ENCODE measurements at regions not wholly inside any gene's neighbourhood (a gene's known extent, or its start where the extent isn't known, plus 50 kb on each side); places are given as distances from the start of the nearest gene placed in this dataset.
"Not testable (repeated sequence)": the region's sequence is repeated elsewhere in the genome, so short reads cannot be mapped to it uniquely, and the experiment has no call there.

DNA sequence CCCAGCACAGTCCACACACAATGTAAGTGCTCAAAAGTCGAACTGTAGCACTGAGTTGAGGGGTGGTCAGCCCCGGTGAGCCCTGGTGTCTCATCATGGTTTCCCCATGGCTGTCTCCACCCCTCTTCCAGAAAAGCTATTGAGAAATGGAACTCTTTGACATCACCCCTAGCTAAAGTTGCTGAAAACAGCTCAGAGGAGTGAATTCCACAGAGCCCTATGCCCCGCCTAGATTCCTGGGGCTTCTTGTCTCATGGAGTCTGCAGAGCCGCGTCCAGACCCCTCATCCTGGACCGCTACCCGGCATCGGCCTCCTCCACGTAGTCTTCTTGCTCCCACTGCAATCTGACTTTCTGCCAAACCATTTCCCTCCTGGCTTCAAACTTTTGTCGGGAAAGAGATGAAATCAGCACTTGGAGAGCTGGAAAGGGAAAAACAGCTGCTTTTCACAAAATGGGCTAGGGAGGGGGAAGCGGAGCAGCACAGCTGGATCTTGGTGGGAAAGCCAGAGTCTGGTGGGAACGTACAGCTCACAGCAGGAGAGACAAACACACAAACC lies 132.2 kb downstream of the SNX5 start:
- DNase-seq (ENCODE audit: low spot score): no peak

DNA sequence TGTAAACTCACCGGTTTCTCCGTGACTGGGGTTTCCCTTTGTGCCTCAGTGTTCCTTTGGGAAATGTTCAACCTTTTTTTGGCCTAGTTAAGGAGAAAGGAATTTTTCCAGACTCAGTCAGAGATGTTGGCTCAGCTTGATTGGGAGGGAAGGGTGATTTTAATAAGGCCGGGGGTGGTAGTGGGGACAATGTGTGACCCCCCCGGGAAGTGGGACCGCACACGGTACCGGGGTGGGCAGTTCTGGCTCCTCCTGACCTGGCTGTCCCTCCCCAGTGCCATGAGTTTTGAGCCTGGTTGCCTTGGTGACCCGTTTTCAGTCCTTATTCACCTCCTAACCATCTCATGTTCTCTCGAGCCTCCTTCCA lies 132.7 kb downstream of the SNX5 start:
- DNase-seq (ENCODE audit: low spot score): no peak

DNA sequence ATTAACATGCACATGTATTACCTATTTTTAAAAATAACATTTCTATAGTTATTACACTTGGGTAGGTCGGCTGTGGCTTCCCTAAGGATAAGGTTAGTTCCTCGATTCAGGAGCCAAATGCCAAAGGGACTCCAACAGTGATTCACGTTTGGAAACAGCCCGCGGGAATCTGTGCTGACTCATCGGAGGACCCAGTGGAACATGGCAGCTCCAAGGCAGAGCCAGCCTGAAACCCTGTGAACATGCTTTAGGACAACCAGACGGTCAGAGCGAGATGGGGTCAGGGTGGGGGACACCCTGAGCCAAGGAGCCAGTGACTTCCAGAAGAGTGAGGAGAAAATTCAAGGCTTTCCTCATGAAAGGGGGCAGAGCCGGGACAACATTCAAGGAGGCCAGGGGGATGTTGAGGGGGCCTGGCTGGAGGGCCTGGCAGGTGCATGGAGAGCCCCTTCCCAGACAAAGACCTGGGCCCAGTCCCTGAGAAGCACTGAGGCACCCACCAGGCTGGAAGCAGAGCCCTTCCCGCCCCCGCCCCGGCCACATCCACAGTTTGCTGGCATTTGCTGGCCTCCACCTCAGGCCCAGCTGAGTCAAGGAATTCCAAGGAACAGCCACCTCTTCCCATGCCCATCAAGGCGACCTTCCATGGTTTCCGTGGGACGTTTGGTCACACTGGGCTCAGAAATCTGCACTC lies 133.2 kb downstream of the SNX5 start:
- no peak for DNase-seq (ENCODE audit: low spot score)

DNA sequence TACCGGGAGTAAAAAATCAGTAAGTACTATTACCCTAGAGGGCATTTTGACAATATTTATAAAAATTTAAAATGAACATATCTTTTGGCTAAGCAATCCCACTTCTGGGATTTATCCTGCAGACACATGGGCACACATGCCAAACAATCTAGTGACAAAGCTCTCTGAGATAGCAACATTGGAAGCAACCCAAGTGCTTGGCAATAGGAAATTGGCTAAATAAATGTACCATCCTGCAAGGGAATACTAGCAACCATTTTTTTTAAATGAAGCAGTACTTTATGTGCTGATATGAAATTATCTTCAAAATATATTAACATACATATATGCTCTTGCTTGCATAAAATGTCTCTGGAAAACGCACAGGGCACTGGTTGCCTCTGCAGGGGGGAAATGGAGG lies 133.8 kb downstream of the SNX5 start:
- DNase-seq (ENCODE audit: low spot score): no peak

DNA sequence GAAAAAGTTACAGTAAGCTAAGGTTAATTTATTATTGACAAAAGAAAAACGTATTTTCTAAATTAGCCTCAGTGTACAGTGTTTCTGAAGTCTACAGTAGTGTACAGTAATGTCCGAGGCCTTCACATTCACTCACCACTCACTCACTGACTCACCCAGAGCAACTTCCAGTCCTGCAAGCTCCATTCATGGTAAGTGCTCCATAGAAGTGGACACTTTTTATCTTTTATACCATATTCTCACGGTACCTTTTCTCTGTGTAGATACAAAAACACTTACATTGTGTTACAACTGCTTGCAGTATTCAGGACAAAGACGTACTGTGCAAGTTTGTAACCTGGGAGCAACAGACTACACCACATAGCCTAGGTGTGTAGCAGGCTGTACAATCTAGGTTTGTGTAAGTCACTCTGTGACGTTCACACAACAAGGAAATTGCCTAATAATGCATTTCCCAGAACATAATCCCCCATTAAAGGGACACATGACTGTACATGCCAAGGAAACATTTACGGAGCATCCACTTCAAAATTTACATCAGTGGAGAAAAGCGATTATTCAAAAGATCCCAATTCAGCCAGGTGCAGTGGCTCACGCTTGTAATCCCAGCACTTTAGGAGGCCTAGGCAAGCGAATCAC lies 133.4 kb downstream of the BANF2 start:
- DNase-seq (ENCODE audit: low spot score): no peak

DNA sequence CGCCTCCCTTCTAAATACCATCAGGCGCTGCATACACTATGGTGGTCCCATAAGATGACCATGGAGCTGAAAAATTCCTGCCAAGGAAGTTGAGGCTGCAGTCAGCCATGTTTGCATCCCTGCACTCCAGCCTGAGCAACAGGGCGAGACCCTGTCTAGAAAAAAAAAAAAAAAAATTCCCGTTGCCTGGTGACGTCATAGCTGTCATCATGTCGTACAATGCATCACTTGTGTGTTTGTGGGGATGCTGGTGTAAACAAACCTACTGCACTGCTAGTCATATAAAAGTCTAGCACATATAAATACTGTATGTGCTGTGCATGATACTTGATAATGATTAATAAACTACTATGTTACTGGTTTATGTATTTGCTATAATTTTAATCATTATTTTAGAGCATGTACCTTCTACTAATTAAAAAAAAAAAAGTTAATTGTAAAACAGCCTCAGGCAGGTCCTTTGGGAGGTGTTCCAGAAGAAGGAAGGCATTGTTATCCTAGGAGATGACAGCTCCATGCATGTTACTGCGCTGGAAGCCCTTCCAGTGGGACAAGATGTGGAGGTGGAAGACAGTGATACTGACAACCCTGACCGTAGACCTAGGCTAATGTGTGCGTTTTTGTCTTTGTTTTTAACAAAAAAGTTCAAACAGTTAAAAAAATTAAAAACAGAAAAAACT lies 132.6 kb downstream of the BANF2 start:
- DNase-seq (ENCODE audit: low spot score): no peak

DNA sequence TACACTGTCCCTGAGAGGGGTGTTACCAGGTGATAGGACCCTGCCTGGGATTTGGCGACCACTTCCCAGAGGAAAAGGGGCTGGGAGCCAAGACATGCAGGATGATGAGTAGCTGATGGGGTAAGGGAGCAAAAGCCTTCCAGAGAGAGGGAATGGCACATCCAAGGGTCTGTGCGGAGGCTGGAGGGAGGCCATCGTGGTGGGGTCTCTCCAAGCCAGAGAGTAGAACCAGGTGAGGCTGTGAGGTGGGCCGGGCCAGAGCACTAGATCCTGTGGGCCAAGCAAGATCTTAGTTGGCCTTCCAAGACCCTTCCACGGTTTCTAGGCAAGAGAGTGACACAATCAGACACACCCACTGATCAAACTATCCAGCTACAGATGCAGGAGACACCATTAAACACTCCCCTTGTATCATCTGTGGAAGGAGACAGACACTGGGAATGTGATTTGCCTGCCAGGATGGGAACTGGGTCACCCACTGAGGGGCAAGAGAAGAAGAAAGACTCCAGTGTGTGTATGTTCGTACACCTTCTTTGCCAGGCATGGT lies 128.9 kb downstream of the BANF2 start:
- no peak for DNase-seq (ENCODE audit: low spot score)

DNA sequence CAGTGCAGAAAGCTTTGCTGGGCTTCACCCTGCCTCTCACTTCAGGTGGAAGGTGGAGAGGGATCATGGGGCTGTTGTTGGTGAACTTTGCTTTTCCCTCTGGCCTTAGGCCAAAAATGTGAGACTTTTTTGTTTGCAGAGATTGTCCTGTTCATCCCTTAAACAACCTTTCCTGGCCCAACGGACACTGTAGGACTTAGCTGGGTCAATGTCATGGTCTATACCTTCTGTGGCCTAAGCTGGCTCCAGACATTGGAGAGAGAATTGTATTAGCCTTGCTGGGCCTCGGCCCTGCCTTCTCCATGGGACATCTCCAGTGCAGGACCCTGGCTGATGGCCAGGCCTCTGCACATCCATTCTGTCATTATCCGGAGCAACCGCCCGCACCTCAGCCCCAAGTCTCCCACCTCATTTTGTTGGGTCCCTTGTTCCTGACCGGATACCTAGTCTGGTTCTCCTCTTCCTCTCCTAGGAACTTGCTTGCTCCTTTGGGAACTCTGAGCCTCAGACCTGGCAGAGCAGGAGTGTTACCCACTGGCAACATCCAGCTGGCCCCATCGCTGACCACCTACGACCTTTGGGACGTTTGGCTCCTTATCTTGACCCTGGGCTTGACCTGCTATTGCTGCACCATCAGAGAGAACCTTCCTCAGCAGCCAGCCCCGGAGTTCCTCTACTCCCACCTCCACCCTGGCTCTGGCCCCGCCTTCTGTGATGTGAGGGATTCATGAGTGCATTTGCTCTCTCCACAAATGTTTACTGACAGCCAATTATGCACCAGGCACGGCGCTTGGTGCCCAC lies 128.2 kb downstream of the BANF2 start:
- DNase-seq (ENCODE audit: low spot score): no peak

DNA sequence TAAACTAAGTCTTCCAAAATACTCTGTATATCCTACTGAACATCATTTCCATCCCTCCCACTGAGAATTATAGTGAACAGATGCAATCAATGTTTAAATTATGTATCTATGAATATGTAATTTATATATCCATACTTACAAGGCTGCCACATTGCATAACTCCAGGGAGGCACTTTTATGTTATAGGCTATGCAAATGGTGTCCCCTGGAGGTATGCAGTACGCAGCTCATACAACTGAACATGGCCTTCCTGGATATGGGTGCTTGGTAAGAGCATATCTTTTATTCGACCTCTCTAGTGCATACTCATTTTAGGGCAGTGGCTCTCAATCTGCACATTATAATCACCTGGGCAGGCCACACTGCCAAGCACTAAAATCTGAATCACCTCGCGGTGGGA lies 127.3 kb downstream of the BANF2 start:
- DNase-seq (ENCODE audit: low spot score): no peak

DNA sequence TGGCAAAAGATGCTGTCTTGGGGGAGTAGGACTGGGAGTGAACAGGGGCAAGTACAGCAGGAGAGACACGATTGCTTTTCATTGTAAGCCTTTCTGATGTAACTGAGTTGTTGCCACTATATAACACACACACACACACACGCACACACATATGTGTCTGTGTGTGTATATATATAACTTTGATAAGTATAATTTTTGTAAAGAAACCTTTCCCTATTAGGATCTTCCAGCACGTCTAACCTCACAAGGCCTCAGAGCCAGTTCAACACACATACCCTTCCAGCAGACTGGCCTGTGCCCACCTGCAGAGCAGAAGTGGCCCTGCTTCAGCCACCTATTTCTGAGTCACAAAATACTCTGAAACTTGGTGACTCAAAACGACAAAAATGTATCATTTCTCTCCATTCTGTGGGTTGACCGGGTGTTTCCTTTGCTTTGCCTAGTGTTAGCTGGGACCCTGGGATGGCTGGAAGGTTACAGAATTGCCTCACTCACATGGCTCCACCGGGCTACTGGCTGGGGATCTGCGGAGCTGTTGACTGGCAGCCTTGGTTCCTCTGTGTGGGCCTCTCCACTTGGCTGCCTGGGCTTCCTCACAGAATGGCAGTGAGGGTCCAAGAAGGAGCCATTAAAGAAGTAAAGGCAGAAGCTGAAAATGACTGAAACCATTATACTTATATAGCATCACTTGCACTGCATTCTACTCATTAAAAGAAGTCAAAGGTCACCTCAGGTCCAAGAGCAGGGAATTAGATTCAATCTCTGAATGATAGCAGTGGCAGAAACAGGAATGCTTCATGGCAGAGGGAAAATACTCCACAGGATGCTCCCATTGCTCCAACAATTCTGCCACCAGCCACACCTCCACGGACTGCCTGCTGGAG lies 126.4 kb downstream of the BANF2 start:
- peak; percentile 42 for DNase-seq (ENCODE audit: low spot score)

DNA sequence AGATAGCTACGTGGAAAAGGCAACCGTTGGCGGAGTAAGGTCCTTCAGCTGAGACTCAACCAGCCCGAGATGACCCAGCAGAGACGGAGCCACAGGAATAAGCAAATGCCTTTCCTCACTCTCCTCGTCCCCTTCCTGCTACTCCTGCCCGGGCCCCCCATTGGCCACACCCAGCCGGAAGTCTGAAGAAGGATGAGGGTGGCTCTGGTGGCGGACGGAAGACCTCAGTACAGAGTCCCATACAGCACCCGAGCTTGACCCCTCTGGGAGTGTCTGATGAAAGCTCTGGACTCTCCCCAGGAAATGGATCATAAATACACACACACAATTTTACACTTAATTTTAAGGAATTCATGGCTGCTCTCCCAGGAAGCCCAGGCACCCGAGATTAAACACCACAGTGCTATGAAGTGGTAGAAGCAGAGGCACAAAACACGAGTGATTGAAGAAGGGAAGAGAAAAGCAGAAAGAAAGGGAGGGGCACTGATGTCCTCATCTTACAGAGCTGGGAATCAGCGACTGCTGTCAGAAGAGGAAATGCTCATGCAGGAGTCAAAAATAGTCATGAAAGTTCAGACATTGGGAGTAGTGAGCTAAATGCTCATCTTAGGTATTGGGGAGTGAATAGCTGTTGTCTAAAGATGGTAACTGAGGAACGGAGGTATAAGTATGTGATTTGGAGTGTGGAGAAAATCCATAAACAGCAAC lies 125.6 kb downstream of the BANF2 start:
- peak; percentile 54 for DNase-seq (ENCODE audit: low spot score)

DNA sequence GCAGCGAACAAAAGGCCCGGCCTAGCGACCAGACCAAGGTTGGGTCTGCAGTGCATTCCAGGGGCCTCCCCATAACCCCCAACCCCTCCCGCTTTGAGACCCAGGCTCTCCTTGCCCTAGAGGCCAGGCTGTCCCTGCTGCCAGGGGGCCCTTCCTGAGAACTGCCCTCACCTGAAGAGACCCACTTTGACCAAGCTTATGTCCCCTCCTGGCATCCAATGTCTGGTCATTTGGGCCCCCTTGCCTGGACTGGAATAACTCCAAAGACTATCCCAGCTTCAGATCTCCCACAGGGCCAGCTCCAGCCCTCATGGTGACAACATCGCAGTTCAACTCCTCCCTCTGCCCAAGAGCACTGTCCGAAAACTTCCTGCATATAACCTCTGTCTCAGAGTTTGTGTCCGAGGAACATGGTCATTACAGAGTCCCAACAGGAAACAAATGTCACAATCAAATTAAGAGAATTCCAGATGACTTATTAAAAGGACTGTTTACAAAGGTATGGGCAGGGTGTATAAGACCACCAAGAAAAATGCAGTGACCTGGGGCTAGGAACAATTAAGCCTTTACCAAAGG lies 125.0 kb downstream of the BANF2 start:
- DNase-seq (ENCODE audit: low spot score): no peak

DNA sequence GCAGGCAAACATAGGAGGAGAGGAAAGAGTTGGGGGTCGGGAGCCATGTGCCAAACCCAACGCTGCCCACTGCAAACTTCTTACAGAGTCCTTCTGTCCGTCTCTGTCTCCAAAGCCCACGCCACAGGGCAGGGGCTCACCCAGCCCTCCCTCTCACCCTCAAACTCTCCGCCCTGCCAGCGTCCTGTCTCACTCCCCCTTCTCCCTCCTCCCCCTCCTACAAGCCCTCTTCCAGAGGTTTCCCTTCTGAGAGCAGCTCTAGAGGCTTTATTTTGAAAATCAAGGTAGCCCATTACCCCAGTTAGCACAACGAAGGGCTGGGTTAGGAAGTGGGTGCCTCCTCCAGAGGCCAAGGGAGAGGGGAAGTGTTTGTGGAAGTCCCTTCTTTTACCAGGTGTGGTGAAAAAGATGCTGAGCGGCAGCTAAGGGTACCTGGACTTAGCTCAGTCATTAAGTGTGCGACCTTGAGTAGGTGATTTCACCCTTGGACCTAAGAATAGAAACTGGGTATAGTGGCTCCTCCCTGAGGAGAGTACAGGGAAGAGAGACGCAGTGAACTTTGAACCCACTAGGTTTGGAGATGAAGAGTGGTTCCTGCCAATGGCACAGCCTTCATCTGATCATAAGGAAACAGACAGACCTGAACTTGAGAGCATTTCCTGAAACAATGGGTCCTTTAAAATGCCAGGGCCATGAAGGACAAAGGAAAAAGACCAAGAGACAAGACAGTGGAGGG lies 123.8 kb downstream of the BANF2 start:
- DNase-seq (ENCODE audit: low spot score): no peak

DNA sequence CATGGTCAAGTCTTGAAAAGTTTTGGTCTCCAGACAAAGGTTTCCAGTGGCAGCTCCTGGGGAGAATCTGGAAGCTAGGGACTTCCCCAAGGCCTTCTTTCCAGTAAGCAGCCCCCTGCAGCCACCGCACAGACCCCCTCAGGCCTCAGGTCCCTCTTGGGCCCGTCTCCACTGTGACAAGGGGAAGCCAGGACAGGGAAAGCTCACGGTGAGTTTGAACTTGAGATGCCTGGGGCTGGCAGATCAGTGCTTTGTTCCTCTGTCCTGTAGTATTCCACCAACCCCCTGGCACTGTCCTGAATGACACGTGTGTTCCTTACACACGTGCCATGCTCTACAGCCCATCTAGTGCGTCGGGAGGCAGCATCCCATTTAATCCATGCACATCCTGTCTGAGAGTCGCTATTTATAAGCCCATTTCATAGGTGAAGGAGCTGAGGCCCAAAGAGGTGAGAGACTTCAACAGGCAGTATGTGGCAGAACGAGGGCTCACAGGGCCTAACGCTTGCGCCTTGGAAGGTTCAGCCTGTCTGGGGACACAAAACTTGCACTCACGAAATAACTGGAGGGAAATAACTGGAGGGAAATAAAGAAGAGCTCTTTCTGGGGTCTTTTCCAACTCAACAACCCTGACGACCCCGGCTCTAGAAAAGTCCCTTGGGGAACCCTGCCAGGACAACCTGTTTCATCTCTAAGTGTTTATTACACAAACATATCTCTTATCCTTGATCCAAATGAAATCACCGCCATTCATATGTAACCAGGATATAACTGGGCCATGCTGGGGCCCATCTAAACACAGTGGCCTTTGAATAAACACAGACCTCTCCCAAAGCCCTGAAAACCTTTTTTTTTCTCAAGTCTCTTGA lies 123.0 kb downstream of the BANF2 start:
- DNase-seq (ENCODE audit: low spot score): no peak

DNA sequence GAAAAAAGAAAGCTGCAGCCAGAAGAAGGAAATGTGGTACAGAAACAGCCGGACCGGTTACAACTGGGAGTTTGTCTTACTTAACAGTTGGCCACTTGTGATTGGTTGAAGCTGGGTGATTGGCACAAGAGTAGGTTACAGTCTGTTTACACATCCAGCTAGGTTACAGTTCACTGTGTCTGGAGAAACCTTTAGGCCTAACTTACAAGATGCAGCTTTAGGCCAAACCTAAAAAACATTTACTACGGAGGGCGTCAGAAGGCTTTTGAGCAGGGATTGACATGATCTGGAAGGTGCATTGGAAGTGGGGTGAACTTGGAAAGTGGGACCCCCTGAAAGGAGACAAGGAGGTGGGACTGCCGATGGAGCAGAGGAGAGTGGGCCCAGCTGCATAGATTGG lies 122.3 kb downstream of the BANF2 start:
- no peak for DNase-seq (ENCODE audit: low spot score)

DNA sequence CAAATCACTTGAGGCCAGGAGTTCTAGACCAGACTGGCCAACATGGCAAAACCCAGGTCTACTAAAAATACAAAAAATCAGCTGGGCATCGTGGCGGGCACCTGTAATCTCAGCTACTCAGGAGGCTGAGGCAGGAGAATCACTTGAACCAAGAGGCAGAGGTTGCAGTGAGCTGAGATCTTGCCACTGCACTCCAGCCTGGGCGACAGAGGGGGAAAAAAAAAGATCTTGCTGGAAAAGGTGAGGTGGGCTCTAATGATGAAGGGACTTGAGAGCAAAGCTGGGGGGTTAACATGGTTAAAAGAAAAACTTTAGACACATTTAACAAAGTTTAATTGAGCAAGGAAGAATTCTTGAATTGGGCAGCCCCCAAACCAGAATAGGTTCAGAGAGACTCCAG lies 121.8 kb downstream of the BANF2 start:
- DNase-seq (ENCODE audit: low spot score): not testable (repeated sequence)

DNA sequence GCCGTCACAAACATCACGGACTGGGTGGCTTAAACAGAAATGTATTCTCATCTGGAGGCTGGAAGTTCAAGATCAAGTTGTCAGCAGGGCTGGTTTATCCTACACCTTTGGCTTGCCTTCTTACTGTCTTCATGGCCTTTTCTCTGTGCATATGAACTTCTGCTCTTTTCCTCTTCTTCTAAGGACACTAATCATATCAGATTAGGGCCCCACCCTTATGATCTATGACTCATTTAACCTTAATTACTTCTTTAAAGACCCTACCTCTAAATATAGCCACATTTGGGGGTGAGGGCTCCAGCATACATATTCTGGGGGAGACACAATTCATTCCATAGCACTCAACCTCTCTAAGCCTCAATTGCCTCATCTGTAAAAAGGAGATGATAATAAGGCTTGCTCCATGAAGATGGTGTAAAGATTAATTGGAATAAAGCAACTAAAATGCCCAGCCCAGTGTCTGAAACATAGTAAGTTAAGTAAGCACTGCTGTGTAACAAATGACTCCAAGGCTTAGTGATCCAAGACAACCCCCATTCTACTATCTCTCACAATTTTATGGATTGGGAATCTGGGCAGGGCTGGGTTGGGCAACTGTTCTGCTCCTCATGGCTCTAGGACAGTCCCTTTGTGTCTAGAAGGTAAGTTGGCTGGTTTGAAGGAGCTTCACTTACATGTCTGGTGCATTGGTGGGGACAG lies 119.8 kb downstream of the BANF2 start:
- DNase-seq (ENCODE audit: low spot score): no peak

DNA sequence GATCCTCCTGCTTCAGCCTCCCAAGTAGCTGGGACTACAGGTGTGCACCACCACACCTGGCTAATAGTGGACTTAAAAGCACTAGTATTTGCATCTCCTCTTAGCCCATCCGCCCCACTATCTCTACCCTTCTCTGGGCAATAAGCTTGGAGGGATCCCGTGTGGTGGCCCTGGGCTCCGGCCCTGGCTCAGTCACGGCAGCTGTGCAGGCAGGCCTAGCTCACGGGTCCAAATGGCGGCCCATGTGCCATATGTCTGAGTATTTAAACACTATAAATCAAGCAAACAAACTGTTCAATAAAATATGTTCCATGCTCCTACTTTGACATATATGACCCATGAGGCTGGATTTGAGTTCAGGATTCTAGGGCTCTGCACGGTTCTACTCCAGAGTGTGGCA lies 118.4 kb downstream of the BANF2 start:
- DNase-seq (ENCODE audit: low spot score): no peak
